K562 (cell line): ENCODE measurements at regions not wholly inside any gene's neighbourhood (a gene's known extent, or its start where the extent isn't known, plus 50 kb on each side); places are given as distances from the start of the nearest gene placed in this dataset.

ENCODE experiments used
- ATAC-seq: fragments of 200-7000 bp; cut with Tn5 transposase; 3 replicates; pipeline ENCODE4 v1.9.1; 2020; ENCODE audit warnings: moderate library complexity
- BruUV-seq: library from RNA; stranded (reverse); fragments of 400-500 nt; replicated peaks from 2 replicates; lab custom pipeline; 2021; lab: Mats Ljungman, UMichigan
- CTCF ChIA-PET: fragments of 300-600 bp; formaldehyde crosslinking; extraction: SDS; loops from one replicate; lab custom pipeline; 2021; ENCODE audit warnings: low intra/inter-chr PET ratio; lab: Yijun Ruan, JAX
- POLR2A ChIA-PET: fragments of 300-600, 350-650 bp; sonication (Branson Sonifier 250); formaldehyde crosslinking; extraction: SDS; loops from one replicate; lab custom pipeline; 2021; ENCODE audit warnings: antibody characterized with exemption, inconsistent platforms; lab: Yijun Ruan, JAX
- DNase-seq, 4 experiments: peaks; one replicate each; pipeline versions ENCODE4 v3.0.0 to v3.0.0-alpha.2; 2011 to 2018; ENCODE audit warnings: low spot score in 3 of 4, mixed read lengths in 3 of 4; ENCODE audit errors: extremely low read depth in 1 of 4
- FAIRE-seq: peaks from 2 replicates; lab custom pipeline; 2011; peaks lifted over from hg19 to GRCh38; lab: Jason Lieb, UNC
- H2AFZ ChIP-seq: 2 replicates; pipeline ENCODE4 v1.6.0; 2011; ENCODE audit warnings: low read depth, low read length, control low read depth, inconsistent platforms
- H3K27ac ChIP-seq: fragments of 200-600 bp; 3 replicates; pipeline ENCODE4 v1.8.0; 2011; ENCODE audit warnings: low read depth, mild to moderate bottlenecking, control low read depth, inconsistent platforms, low read length, moderate library complexity, mixed read lengths; ENCODE audit errors: extremely low read depth
- H3K27me3 ChIP-seq, 2 experiments: fragments of 300-600 bp in 1 of 2; 2 replicates in 1 of 2; 3 replicates in 1 of 2; pipeline versions ENCODE4 v1.6.0 to v1.8.0; 2011; ENCODE audit warnings: inconsistent platforms in 2 of 2, low read length in 2 of 2, mild to moderate bottlenecking in 1 of 2, mixed read lengths in 1 of 2, moderate library complexity in 1 of 2; ENCODE audit not compliant: control insufficient read depth in 2 of 2, insufficient read depth in 2 of 2
- H3K36me3 ChIP-seq: fragments of 300-600 bp; 3 replicates; pipeline ENCODE4 v1.8.0; 2011; ENCODE audit warnings: mild to moderate bottlenecking, low read length, inconsistent platforms; ENCODE audit not compliant: control insufficient read depth, insufficient read depth
- H3K4me1 ChIP-seq, 2 experiments: fragments of 200-600 bp in 1 of 2; replicated peaks in 1 of 2; 2 replicates in 1 of 2; 3 replicates in 1 of 2; pipeline versions ENCODE4 v1.5.1 to v1.8.0; 2011; ENCODE audit warnings: inconsistent platforms in 2 of 2, low read length in 2 of 2, mild to moderate bottlenecking in 1 of 2, mixed read lengths in 1 of 2, moderate library complexity in 1 of 2; ENCODE audit not compliant: control insufficient read depth in 2 of 2, insufficient read depth in 2 of 2
- H3K4me2 ChIP-seq: 2 replicates; pipeline ENCODE4 v1.6.1; 2011; ENCODE audit warnings: low read length, control low read depth, inconsistent platforms, mixed read lengths; ENCODE audit not compliant: insufficient read depth
- H3K4me3 ChIP-seq: fragments of 200-600 bp; sonication (generic), shearing (Covaris generic); 2 replicates; pipeline ENCODE4 v1.5.1; 2016; ENCODE audit warnings: control low read depth, inconsistent platforms
- H3K79me2 ChIP-seq: fragments of 200-600 bp; 3 replicates; pipeline ENCODE4 v1.8.0; 2011; ENCODE audit warnings: low read length, inconsistent platforms; ENCODE audit not compliant: control insufficient read depth, insufficient read depth
- H3K9ac ChIP-seq, 2 experiments: 2 replicates each; pipeline versions ENCODE4 v1.6.0 to v1.6.1; 2011; ENCODE audit warnings: low read depth in 2 of 2, low read length in 2 of 2, control low read depth in 1 of 2, inconsistent platforms in 1 of 2, mild to moderate bottlenecking in 1 of 2, mixed read lengths in 1 of 2; ENCODE audit not compliant: insufficient read depth in 1 of 2
- H3K9me1 ChIP-seq: one replicate; pipeline ENCODE4 v1.6.0; 2011; ENCODE audit warnings: inconsistent platforms, mild to moderate bottlenecking, low read length, moderate library complexity; ENCODE audit not compliant: control insufficient read depth, insufficient read depth
- H3K9me3 ChIP-seq: replicated peaks from 2 replicates; pipeline ENCODE4 v1.5.1; 2011; ENCODE audit warnings: low read depth, low read length, inconsistent platforms; ENCODE audit not compliant: control insufficient read depth, insufficient read depth
- H4K20me1 ChIP-seq: replicated peaks from 2 replicates; pipeline ENCODE4 v1.6.1; 2011; ENCODE audit warnings: low read length, inconsistent platforms, mixed read lengths; ENCODE audit not compliant: control insufficient read depth, insufficient read depth
- CBFA2T2 ChIP-seq: fragments of 450-650 bp; conservative IDR thresholded peaks from 2 replicates; pipeline ENCODE4 v1.6.1; 2017; ENCODE audit warnings: mild to moderate bottlenecking
- CTCF ChIP-seq, 3 experiments: IDR thresholded peaks in 2 of 3; conservative IDR thresholded peaks in 1 of 3; 2 replicates each; pipeline ENCODE4 v1.5.1; 2011 to 2012; ENCODE audit warnings: low read length in 3 of 3, mild to moderate bottlenecking in 3 of 3, control low read depth in 2 of 3, improper control_type of control experiment in 1 of 3, inconsistent platforms in 1 of 3, low read depth in 1 of 3, mixed read lengths in 1 of 3, moderate library complexity in 1 of 3; ENCODE audit not compliant: insufficient read depth in 2 of 3
- RAD21 ChIP-seq, 2 experiments: fragments of 250-450 bp in 1 of 2; fragments of 450-650 bp in 1 of 2; sonication (Bioruptor Pico) in 1 of 2; formaldehyde crosslinking in 1 of 2; IDR thresholded peaks in 1 of 2; conservative IDR thresholded peaks in 1 of 2; 2 replicates each; pipeline versions ENCODE4 v1.4.0 to v1.8.0; 2020 to 2022; ENCODE audit warnings: mild to moderate bottlenecking in 2 of 2, moderate library complexity in 1 of 2
- RBM14 ChIP-seq: fragments of 200-400 bp; formaldehyde crosslinking; IDR thresholded peaks from 2 replicates; pipeline ENCODE4 v1.6.1; 2018; ENCODE audit warnings: low read depth, mild to moderate bottlenecking, low read length, moderate library complexity, borderline replicate concordance; ENCODE audit not compliant: insufficient read depth
- TGIF2 ChIP-seq: sonication (generic); formaldehyde crosslinking; IDR thresholded peaks from 2 replicates; pipeline ENCODE4 v1.8.1; 2022; ENCODE audit warnings: mild to moderate bottlenecking, missing genetic modification reagents, moderate library complexity
- WGBS: fragments of 100-300 bp; shearing (Covaris generic); methylation state at CpG from one replicate; pipeline ENCODE4 v1.1.6; 2016; ENCODE audit warnings: low coverage, mixed read lengths; ENCODE audit not compliant: insufficient coverage; ENCODE audit errors: missing lambda C conversion rate; 5-methylcytosine and 5-hydroxymethylcytosine counted together
- in situ Hi-C: fragments of 300-500 bp; cut with MboI; formaldehyde crosslinking; loops from 4 replicates; pipeline ENCODE4 v1.15.0; 2018; ENCODE audit warnings: inconsistent platforms, mixed read lengths
- intact Hi-C: fragments of 100-400 bp; cut with micrococcal nuclease; formaldehyde crosslinking; loops from 2 replicates; pipeline ENCODE4 v1.14.2; 2022

DNA sequence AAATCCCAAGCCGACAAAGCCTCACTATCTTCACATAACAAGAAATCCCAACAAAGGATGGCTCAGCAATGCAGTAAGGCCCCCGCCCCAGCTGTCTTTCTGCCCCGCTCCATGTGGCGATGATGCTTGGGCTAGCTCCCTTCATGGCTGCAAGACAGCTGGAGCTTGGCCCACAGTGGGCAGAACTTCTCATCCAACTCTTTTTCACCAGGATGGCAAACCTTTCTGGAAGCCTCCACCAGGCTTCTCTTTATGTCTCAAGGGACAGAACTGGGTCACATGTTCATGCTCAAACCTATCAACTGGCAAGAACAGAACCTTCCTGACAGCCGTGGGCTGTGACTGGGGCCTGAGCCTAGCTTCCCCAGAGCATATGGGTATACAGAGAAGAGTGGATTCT is 260.5 kb upstream of the MKLN1 start (continued):
- TF ChIP-seq CBFA2T2: no peak

- Histone ChIP-seq H3K9ac (no peak overlapping the region), H2AFZ (no peak overlapping the region), H3K79me2 (peaks cover 3% of the 10 kb centered on the region; the same call in 1 of the 3 replicates), H3K9me3 (no peaks in the 10 kb centered on the region; the same call in 1 of the 2 replicates), H3K4me1 (peaks cover 6 to 20% of the 10 kb centered on the region in 2 experiments), H3K9me1 (no peaks in the 10 kb centered on the region), H3K36me3 (peaks cover 4% of the 10 kb centered on the region; the same call in 1 of the 3 replicates), H3K4me2 (no peak overlapping the region), H3K4me3 (no peak overlapping the region), H3K27me3 (no peaks in the 10 kb centered on the region), H3K27ac (no peak overlapping the region), H4K20me1 (no peaks in the 10 kb centered on the region)
- TF ChIP-seq RBM14 (no peak), CTCF (IDR thresholded peaks at IDR 0.05 in 2 of 3, conservative IDR thresholded peaks at IDR 0.05 in 1 of 3; ENCODE audit: insufficient read depth in 2 of 3, low read depth in 1 of 3, low read length in 3 of 3) (peak in 1 of 3 experiments; percentile 42; a peak in 2 of 6 replicates), RAD21 (CRISPR knock-in tag; conservative IDR thresholded peaks at IDR 0.05 in 1 of 2, IDR thresholded peaks at IDR 0.05 in 1 of 2) (0 out of 4 replicates have a peak, but pooled peaks of 1 of the 2 experiments have one; percentile 27), TGIF2 (CRISPR knock-in tag) (no peak)
- 46% methylated on average over 2 of the region's 2 CpGs for WGBS
- in situ Hi-C loops: no loop called here
- ATAC-seq (no peak), DNase-seq (no peak), FAIRE-seq (no peak)
- no TSS peak for BruUV-seq
- CTCF ChIA-PET: interaction anchor here (1.0 kb wide), 1 partner anchor 169 kb away, joined by 3 read pairs; no protein-coding TSS in a partner anchor
- POLR2A ChIA-PET: interaction anchor here (0.6 to 1.7 kb wide), 5 partner anchors 21 to 264 kb away, joined by 3 to 5 read pairs (median 4); no protein-coding TSS in a partner anchor
- intact Hi-C loops: loop anchor here (2.0 to 5.0 kb wide), 3 partner anchors 234 to 444 kb away; no protein-coding TSS in a partner anchor
Measured at GRCh38 chr7:131068604-131069021, 259.1 kb upstream of the MKLN1 start.
